ENCODE measurements at regions not wholly inside any gene's neighbourhood (a gene's known extent, or its start where the extent isn't known, plus 50 kb on each side); places are given as distances from the start of the nearest gene placed in this dataset.
A peak's percentile ranks its signal among the peaks of the same experiment; 100 is the strongest.

DNA sequence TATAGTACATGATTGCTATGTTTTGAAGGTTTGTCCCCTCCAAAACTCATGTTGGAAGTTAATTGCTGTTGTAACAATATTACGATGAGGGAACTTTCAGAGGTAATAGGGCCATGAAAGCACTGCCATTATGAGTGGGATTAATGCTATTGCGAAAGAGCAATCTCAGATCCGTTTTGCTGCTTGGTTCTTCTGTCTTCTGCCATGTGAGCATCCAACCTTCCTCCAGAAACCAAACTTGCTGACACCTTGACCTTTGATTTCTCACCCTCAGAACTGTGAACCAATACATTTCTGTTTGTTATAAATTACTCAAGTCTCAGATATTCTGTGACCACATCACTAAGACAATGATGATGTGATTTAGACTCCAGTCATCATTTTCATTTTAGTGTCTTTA, 2590.9 kb downstream of the PCDH9 start:
- no peak for DNase-seq (ENCODE audit: low read depth, low spot score)
- no peak overlapping the region for H3K4me3 ChIP-seq (ENCODE audit: low read depth, low read length)
- ChIA-PET POLR2A (no interaction called here), CTCF (no interaction called here)
- TF ChIP-seq CTCF (IDR thresholded peaks at IDR 0.05; ENCODE audit: insufficient read depth, low read length, missing control alignments) = no peak

DNA sequence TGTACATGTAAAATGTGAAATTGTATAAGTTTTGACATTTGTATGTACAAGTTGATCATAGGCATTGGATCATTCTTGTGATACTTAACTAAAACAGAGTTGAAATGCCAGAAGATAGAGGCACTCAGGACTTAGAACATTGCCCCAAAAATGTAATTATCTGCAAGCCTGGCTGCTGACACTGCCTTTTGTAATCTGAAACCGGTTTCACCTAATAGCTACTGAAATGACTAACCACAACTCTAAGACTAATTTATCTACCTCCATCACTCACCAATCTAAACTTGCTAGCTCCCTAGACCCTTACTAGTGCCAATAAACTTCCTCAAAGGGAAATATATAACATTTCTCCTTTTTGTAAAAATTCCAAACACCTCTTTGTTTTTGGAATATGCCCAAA, 2596.2 kb downstream of the PCDH9 start:
- CTCF ChIA-PET = no interaction called here
- POLR2A ChIA-PET = no interaction called here
- DNase-seq (ENCODE audit: low read depth, low spot score) = no peak
- TF ChIP-seq CTCF (IDR thresholded peaks at IDR 0.05; ENCODE audit: insufficient read depth, low read length, missing control alignments) = no peak
- no peak overlapping the region for H3K4me3 ChIP-seq (ENCODE audit: low read depth, low read length)

- no peak overlapping the region for H3K4me3 ChIP-seq (ENCODE audit: low read depth, low read length)
- ChIA-PET CTCF (no interaction called here), POLR2A (no interaction called here)
- DNase-seq (ENCODE audit: low read depth, low spot score) = no peak
- no peak for TF ChIP-seq CTCF (IDR thresholded peaks at IDR 0.05; ENCODE audit: insufficient read depth, low read length, missing control alignments)
These were observed 2602.5 kb downstream of the PCDH9 start for GRCh38 chr13:64627654-64628053.

GRCh38 chr13:64626105-64626504, 2604.0 kb downstream of the PCDH9 start:
- no peak for DNase-seq (ENCODE audit: low read depth, low spot score)
- no peak for TF ChIP-seq CTCF (IDR thresholded peaks at IDR 0.05; ENCODE audit: insufficient read depth, low read length, missing control alignments)
- CTCF ChIA-PET = no interaction called here
- H3K4me3 ChIP-seq (ENCODE audit: low read depth, low read length) = no peak overlapping the region
- POLR2A ChIA-PET = no interaction called here

- no peak for DNase-seq (ENCODE audit: low read depth, low spot score)
- no peak overlapping the region for H3K4me3 ChIP-seq (ENCODE audit: low read depth, low read length)
- ChIA-PET CTCF (no interaction called here), POLR2A (no interaction called here)
- no peak for TF ChIP-seq CTCF (IDR thresholded peaks at IDR 0.05; ENCODE audit: insufficient read depth, low read length, missing control alignments)
These were observed 2612.9 kb downstream of the PCDH9 start for GRCh38 chr13:64617231-64617630.

DNA sequence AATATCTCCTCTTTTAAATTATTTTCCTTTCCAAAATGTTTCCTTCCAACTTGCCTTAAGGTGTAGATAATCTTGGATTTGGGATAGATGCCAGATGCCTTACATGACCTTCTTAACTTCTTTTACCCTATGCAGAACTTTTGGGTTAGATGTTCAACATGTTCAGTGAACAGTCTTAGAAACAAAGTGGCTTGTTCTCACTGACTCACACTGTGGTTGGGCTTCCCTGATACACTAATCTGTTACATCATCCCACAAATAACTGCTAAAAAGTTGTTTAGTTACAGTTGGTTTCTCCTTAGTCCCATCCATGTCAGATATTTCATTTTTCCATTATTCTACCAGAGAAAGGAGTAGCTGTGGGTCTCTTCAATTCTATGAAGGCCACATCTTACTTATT, 2638.2 kb downstream of the PCDH9 start:
- no peak for TF ChIP-seq CTCF (IDR thresholded peaks at IDR 0.05; ENCODE audit: insufficient read depth, low read length, missing control alignments)
- no peak overlapping the region for H3K4me3 ChIP-seq (ENCODE audit: low read depth, low read length)
- ChIA-PET POLR2A (no interaction called here), CTCF (no interaction called here)
- peak; percentile 1 for DNase-seq (ENCODE audit: low read depth, low spot score)
